Neural progenitor cell (in vitro differentiated cells): ENCODE measurements at regions not wholly inside any gene's neighbourhood (a gene's known extent, or its start where the extent isn't known, plus 50 kb on each side); places are given as distances from the start of the nearest gene placed in this dataset.

Source experiments
- DNase-seq: peaks from one replicate; pipeline ENCODE4 v3.0.0-alpha.2; 2016; ENCODE audit warnings: low spot score
- H2AFZ ChIP-seq: fragments of 200-600 bp; sonication (generic); replicated peaks from 2 replicates; pipeline ENCODE4 v1.6.1; 2016; ENCODE audit warnings: antibody characterized with exemption
- H3F3A ChIP-seq: fragments of 200-600 bp; sonication (generic); 2 replicates; pipeline ENCODE4 v1.6.1; 2016; ENCODE audit warnings: antibody characterized with exemption, low read depth
- H3K27ac ChIP-seq: fragments of 200-600 bp; sonication (generic); 2 replicates; pipeline ENCODE4 v1.5.1; 2016; ENCODE audit warnings: mild to moderate bottlenecking
- H3K27me3 ChIP-seq: fragments of 200-600 bp; sonication (generic); 2 replicates; pipeline ENCODE4 v1.6.1; 2016; ENCODE audit warnings: mild to moderate bottlenecking, moderate library complexity
- H3K36me3 ChIP-seq: fragments of 200-600 bp; sonication (generic); 2 replicates; pipeline ENCODE4 v1.5.1; 2016
- H3K4me1 ChIP-seq: fragments of 200-600 bp; sonication (generic); 2 replicates; pipeline ENCODE4 v1.6.1; 2016; ENCODE audit warnings: mixed run types
- H3K4me2 ChIP-seq: fragments of 200-600 bp; sonication (generic); 2 replicates; pipeline ENCODE4 v1.6.1; 2016
- H3K4me3 ChIP-seq: fragments of 200-600 bp; sonication (generic); 2 replicates; pipeline ENCODE4 v1.5.1; 2016
- H3K79me2 ChIP-seq: fragments of 200-600 bp; sonication (generic); 2 replicates; pipeline ENCODE4 v1.6.1; 2016; ENCODE audit warnings: low read depth
- H3K9ac ChIP-seq: fragments of 200-600 bp; sonication (generic); 2 replicates; pipeline ENCODE4 v1.6.1; 2016
- H3K9me3 ChIP-seq: fragments of 200-600 bp; sonication (generic); 2 replicates; pipeline ENCODE4 v1.5.1; 2016; ENCODE audit warnings: low read depth
- H4K20me1 ChIP-seq: fragments of 200-600 bp; sonication (generic); 2 replicates; pipeline ENCODE4 v1.6.1; 2016; ENCODE audit warnings: low read depth
- H3K27ac Mint-ChIP-seq: 3 replicates; pipeline ENCODE4 v1.8.0; 2021; ENCODE audit warnings: mixed read lengths
- H3K27me3 Mint-ChIP-seq: 2 replicates; pipeline ENCODE4 v1.8.0; 2022; ENCODE audit warnings: low read depth, mild to moderate bottlenecking, inconsistent platforms, moderate library complexity, mixed read lengths; ENCODE audit not compliant: insufficient read depth
- H3K36me3 Mint-ChIP-seq: 3 replicates; pipeline ENCODE4 v1.8.0; 2021; ENCODE audit warnings: mixed read lengths
- H3K4me1 Mint-ChIP-seq: 3 replicates; pipeline ENCODE4 v1.8.0; 2021; ENCODE audit warnings: mixed read lengths
- H3K4me3 Mint-ChIP-seq: 3 replicates; pipeline ENCODE4 v1.8.0; 2021; ENCODE audit warnings: mild to moderate bottlenecking, moderate library complexity, mixed read lengths
- H3K9me3 Mint-ChIP-seq: 3 replicates; pipeline ENCODE4 v1.8.0; 2020; ENCODE audit warnings: mixed read lengths
- EZH2 ChIP-seq: fragments of 200-600 bp; sonication (generic); IDR thresholded peaks from 2 replicates; pipeline ENCODE4 v1.6.1; 2017; ENCODE audit warnings: antibody characterized with exemption, mild to moderate bottlenecking, moderate library complexity
- EZH2phosphoT487 ChIP-seq: fragments of 200-600 bp; sonication (generic); IDR thresholded peaks from 2 replicates; pipeline ENCODE4 v1.6.1; 2017; ENCODE audit warnings: antibody characterized with exemption
- TF ChIP-seq, protein P1 (sequence below): fragments of 200-600 bp; sonication (generic); IDR thresholded peaks from 2 replicates; pipeline ENCODE4 v1.5.1; 2017; ENCODE audit warnings: antibody characterized with exemption, mild to moderate bottlenecking

DNA sequence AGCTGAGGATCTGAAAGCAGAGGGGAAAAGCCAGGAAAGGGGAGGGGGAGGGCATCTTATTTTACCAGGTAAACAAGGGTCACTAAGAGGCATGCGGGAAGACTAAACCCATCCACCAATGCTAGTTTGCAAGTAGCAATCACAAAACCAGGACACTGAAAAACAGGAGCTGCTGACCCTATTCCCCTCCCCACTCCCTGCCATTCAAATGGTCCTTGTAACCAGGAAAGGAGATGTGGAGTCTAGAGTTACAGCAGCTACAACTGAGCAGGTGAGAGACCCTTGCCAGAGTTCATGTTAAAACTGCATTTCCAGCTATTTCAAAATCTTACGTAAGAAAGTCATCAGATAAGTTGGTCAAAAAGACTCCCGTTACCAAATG is 85.3 kb upstream of the SIMC1 start:
- no peak overlapping the region for H3K4me3 Mint-ChIP-seq

DNA sequence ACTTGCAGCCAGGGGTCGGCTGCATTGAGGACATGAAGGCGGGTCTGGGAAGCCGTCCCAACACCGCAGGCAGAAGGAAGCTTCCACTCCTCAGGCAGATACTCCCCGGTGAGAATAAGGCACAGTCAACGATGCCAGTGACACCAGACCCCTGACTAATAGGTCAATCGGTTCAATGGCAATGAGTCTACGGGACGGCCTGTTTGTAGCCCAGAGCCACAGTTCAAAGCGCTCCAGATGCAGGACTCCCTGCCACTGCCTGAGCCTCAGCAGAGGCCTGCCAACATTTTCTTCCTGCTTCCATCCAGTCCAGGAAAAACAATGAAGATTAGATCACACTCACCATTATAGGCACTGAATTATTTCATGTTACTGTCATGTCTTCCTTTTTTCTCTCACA is 84.5 kb upstream of the SIMC1 start:
- Histone ChIP-seq H3K27ac (no peak overlapping the region), H3K4me2 (no peak overlapping the region)
- H3K27me3 Mint-ChIP-seq: no peaks in the 10 kb centered on the region

More for the DNA sequence above, 85.3 kb upstream of the SIMC1 start:
- H3K9ac ChIP-seq: no peak overlapping the region
- no peak for TF ChIP-seq EZH2phosphoT487
- TF ChIP-seq EZH2: no peak
- TF ChIP-seq, protein P1, sequence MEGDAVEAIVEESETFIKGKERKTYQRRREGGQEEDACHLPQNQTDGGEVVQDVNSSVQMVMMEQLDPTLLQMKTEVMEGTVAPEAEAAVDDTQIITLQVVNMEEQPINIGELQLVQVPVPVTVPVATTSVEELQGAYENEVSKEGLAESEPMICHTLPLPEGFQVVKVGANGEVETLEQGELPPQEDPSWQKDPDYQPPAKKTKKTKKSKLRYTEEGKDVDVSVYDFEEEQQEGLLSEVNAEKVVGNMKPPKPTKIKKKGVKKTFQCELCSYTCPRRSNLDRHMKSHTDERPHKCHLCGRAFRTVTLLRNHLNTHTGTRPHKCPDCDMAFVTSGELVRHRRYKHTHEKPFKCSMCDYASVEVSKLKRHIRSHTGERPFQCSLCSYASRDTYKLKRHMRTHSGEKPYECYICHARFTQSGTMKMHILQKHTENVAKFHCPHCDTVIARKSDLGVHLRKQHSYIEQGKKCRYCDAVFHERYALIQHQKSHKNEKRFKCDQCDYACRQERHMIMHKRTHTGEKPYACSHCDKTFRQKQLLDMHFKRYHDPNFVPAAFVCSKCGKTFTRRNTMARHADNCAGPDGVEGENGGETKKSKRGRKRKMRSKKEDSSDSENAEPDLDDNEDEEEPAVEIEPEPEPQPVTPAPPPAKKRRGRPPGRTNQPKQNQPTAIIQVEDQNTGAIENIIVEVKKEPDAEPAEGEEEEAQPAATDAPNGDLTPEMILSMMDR: no peak
- no peak overlapping the region for H3K4me3 ChIP-seq
- no peaks in the 10 kb centered on the region for H3K27me3 ChIP-seq
- Mint-ChIP-seq H3K36me3 (no peaks in the 10 kb centered on the region), H3K4me1 (peaks cover 29% of the 10 kb centered on the region), H3K27ac (no peak overlapping the region), H3K9me3 (no peaks in the 10 kb centered on the region), H3K27me3 (no peaks in the 10 kb centered on the region)
- no peaks in the 10 kb centered on the region for H3K9me3 ChIP-seq
- no peaks in the 10 kb centered on the region for H3K36me3 ChIP-seq
- peak overlapping the region; percentile 71 for H3K4me2 ChIP-seq
- peaks cover 19% of the 10 kb centered on the region for H3F3A ChIP-seq
- no peak overlapping the region for H3K27ac ChIP-seq
- no peaks in the 10 kb centered on the region for H3K79me2 ChIP-seq
- DNase-seq: no peak
- peaks cover 26% of the 10 kb centered on the region for H3K4me1 ChIP-seq
- H4K20me1 ChIP-seq: no peaks in the 10 kb centered on the region
- H2AFZ ChIP-seq: peak overlapping the region; percentile 64

DNA sequence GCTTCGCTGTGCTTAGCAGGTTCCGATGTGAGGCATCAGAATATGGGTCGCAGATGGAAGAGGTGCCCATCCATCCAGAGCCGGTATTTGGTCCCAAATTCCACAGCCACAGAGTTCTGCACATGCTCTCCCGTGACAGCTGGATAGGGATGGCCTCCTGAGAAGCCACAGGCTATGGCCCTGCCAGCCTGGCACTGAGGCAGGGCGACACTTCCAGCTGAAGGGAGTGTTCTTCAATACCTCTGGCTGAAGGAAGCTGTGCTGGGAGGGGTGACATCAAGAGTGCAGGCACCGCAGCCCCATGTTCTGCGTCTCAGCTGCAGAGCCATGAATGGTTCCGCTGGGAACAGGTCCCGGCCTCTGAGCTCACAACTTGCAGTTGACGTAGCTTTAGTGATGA is 83.4 kb upstream of the SIMC1 start:
- H3K4me2 ChIP-seq: no peak overlapping the region

More for the DNA sequence above, 84.5 kb upstream of the SIMC1 start:
- TF ChIP-seq EZH2 (no peak), EZH2phosphoT487 (no peak)
- TF ChIP-seq, protein P1: no peak
- no peak for DNase-seq
- H3K27me3 ChIP-seq: no peaks in the 10 kb centered on the region
- H3K9me3 Mint-ChIP-seq: no peaks in the 10 kb centered on the region
- H3K4me3 ChIP-seq: no peak overlapping the region
- H4K20me1 ChIP-seq: no peaks in the 10 kb centered on the region
- peaks cover 19% of the 10 kb centered on the region for H3F3A ChIP-seq
- no peaks in the 10 kb centered on the region for H3K36me3 ChIP-seq
- H3K9me3 ChIP-seq: no peaks in the 10 kb centered on the region
- H3K4me1 Mint-ChIP-seq: peaks cover 29% of the 10 kb centered on the region
- H3K9ac ChIP-seq: no peak overlapping the region
- H2AFZ ChIP-seq: no peak overlapping the region
- peak overlapping the region; percentile 58 for H3K27ac Mint-ChIP-seq
- H3K36me3 Mint-ChIP-seq: no peaks in the 10 kb centered on the region
- H3K4me1 ChIP-seq: peaks cover 26% of the 10 kb centered on the region
- no peak overlapping the region for H3K4me3 Mint-ChIP-seq
- no peaks in the 10 kb centered on the region for H3K79me2 ChIP-seq

More for the DNA sequence above, 83.4 kb upstream of the SIMC1 start:
- H3K27me3 ChIP-seq: no peaks in the 10 kb centered on the region
- no peak overlapping the region for H2AFZ ChIP-seq
- H3K27ac Mint-ChIP-seq: no peak overlapping the region
- peaks cover 29% of the 10 kb centered on the region for H3K4me1 Mint-ChIP-seq
- H3K36me3 ChIP-seq: no peaks in the 10 kb centered on the region
- no peaks in the 10 kb centered on the region for H3K79me2 ChIP-seq
- H4K20me1 ChIP-seq: no peaks in the 10 kb centered on the region
- no peak overlapping the region for H3K4me3 ChIP-seq
- no peak overlapping the region for H3K4me3 Mint-ChIP-seq
- H3K36me3 Mint-ChIP-seq: no peaks in the 10 kb centered on the region
- DNase-seq: no peak
- H3K27ac ChIP-seq: no peak overlapping the region
- H3K9me3 Mint-ChIP-seq: no peaks in the 10 kb centered on the region
- H3K27me3 Mint-ChIP-seq: no peaks in the 10 kb centered on the region
- TF ChIP-seq, protein P1: no peak
- TF ChIP-seq EZH2 (no peak), EZH2phosphoT487 (no peak)
- H3K9ac ChIP-seq: no peak overlapping the region
- peaks cover 26% of the 10 kb centered on the region for H3K4me1 ChIP-seq
- H3F3A ChIP-seq: peaks cover 14% of the 10 kb centered on the region
- no peaks in the 10 kb centered on the region for H3K9me3 ChIP-seq
